KMS-11 (cell line): ENCODE measurements at regions not wholly inside any gene's neighbourhood (a gene's known extent, or its start where the extent isn't known, plus 50 kb on each side); places are given as distances from the start of the nearest gene placed in this dataset.

ENCODE experiments used
- H2AFZ ChIP-seq: fragments of 200-600 bp; sonication (generic); 2 replicates; pipeline ENCODE4 v1.6.1; 2016; ENCODE audit warnings: antibody characterized with exemption, mixed run types, low read depth
- H3K27ac ChIP-seq: fragments of 200-600 bp; sonication (generic); 2 replicates; pipeline ENCODE4 v1.6.1; 2016; ENCODE audit warnings: mild to moderate bottlenecking, mixed run types
- H3K27me3 ChIP-seq: fragments of 200-600 bp; sonication (generic); 2 replicates; pipeline ENCODE4 v1.6.1; 2017; ENCODE audit warnings: mild to moderate bottlenecking, low read depth, mixed run types, moderate library complexity; ENCODE audit not compliant: insufficient read depth
- H3K36me3 ChIP-seq: fragments of 200-600 bp; sonication (generic); 2 replicates; pipeline ENCODE4 v1.6.1; 2017; ENCODE audit warnings: mild to moderate bottlenecking, mixed run types; ENCODE audit not compliant: insufficient read depth
- H3K4me1 ChIP-seq: fragments of 200-600 bp; sonication (generic); 2 replicates; pipeline ENCODE4 v1.6.1; 2016; ENCODE audit warnings: mild to moderate bottlenecking, low read depth, mixed run types; ENCODE audit not compliant: poor library complexity, severe bottlenecking
- H3K4me2 ChIP-seq: fragments of 200-600 bp; sonication (generic); 2 replicates; pipeline ENCODE4 v1.7.0; 2016; ENCODE audit warnings: mild to moderate bottlenecking, mixed run types
- H3K4me3 ChIP-seq: fragments of 200-600 bp; sonication (generic); IDR thresholded peaks from 2 replicates; pipeline ENCODE4 v1.6.1; 2017; ENCODE audit warnings: low read depth, low read length, mixed read lengths; ENCODE audit not compliant: insufficient read depth
- H3K79me2 ChIP-seq: fragments of 200-600 bp; sonication (generic); 2 replicates; pipeline ENCODE4 v1.6.1; 2016; ENCODE audit warnings: low read depth, mixed run types; ENCODE audit not compliant: insufficient read depth
- H3K9ac ChIP-seq: fragments of 200-600 bp; sonication (generic); 2 replicates; pipeline ENCODE4 v1.6.1; 2016; ENCODE audit warnings: mild to moderate bottlenecking, mixed run types
- H4K20me1 ChIP-seq: fragments of 200-600 bp; sonication (generic); 2 replicates; pipeline ENCODE4 v1.6.1; 2016; ENCODE audit warnings: mild to moderate bottlenecking, mixed run types; ENCODE audit not compliant: insufficient read depth
- TF ChIP-seq, protein P1 (sequence below): fragments of 200-600 bp; sonication (generic); conservative IDR thresholded peaks from 2 replicates; pipeline ENCODE4 v1.6.1; 2017; ENCODE audit warnings: low read depth, mild to moderate bottlenecking, antibody characterized with exemption, low read length, moderate library complexity, mixed read lengths

DNA sequence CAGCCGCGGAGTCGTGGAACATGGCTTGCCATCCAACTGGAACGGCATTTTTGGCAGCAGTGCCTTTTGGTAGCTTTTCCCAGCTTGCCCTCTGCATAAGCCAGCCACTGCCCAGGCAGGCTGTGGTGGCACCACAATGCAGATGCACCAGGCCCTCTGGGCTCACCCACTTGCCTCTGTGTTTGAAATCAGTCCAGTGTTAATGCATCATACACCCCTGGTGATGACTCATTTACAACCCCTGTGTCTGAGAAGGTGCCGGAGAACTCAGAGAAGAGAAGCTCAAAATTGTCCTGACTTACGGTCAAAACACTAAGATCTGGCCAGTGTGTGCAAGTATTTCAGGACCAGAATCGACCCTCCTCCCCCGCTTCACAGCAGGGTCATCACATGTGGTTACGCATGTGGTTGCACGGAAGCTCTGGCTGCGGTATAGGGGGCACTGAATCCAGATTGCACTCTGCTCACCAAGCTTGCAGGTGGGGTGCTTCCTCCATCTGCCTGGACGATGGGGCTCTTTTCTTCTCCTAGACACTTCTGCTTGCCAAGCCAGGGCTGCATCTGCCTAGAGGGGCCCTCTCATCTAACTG, 66.5 kb upstream of the SMIM15 start:
- no peak overlapping the region for H2AFZ ChIP-seq
- no peaks in the 10 kb centered on the region for H3K4me1 ChIP-seq
- no peaks in the 10 kb centered on the region for H3K27me3 ChIP-seq
- no peak overlapping the region for H3K4me2 ChIP-seq
- H3K9ac ChIP-seq: no peak overlapping the region
- H4K20me1 ChIP-seq: no peaks in the 10 kb centered on the region
- H3K27ac ChIP-seq: no peak overlapping the region
- H3K36me3 ChIP-seq: no peaks in the 10 kb centered on the region
- TF ChIP-seq, protein P1, sequence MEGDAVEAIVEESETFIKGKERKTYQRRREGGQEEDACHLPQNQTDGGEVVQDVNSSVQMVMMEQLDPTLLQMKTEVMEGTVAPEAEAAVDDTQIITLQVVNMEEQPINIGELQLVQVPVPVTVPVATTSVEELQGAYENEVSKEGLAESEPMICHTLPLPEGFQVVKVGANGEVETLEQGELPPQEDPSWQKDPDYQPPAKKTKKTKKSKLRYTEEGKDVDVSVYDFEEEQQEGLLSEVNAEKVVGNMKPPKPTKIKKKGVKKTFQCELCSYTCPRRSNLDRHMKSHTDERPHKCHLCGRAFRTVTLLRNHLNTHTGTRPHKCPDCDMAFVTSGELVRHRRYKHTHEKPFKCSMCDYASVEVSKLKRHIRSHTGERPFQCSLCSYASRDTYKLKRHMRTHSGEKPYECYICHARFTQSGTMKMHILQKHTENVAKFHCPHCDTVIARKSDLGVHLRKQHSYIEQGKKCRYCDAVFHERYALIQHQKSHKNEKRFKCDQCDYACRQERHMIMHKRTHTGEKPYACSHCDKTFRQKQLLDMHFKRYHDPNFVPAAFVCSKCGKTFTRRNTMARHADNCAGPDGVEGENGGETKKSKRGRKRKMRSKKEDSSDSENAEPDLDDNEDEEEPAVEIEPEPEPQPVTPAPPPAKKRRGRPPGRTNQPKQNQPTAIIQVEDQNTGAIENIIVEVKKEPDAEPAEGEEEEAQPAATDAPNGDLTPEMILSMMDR: no peak
- H3K79me2 ChIP-seq: no peaks in the 10 kb centered on the region
- H3K4me3 ChIP-seq: no peak overlapping the region

DNA sequence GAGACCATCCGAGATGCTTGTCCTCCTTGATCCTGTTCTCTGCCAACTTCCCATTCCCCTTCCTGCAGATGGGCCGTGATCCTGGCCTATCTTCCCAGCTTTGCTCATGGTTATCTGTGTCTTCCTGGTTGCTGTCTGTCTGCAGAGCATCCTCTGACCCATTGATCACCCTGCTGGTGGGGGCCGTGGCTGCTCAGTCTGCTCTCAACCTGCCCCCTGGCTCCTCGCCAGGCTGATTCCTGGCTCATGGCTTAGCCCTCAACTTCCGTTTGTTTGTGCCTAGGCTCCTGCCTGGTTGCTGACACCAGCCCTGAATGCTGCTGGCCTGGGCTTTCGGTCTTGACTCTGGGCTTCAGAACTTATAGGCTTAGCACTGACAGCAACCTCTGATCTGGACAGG, 67.1 kb upstream of the SMIM15 start:
- H3K79me2 ChIP-seq: no peaks in the 10 kb centered on the region
- H2AFZ ChIP-seq: no peak overlapping the region
- H3K4me3 ChIP-seq: no peak overlapping the region
- H4K20me1 ChIP-seq: no peaks in the 10 kb centered on the region
- no peaks in the 10 kb centered on the region for H3K4me1 ChIP-seq
- H3K27ac ChIP-seq: no peak overlapping the region
- H3K4me2 ChIP-seq: no peak overlapping the region
- no peaks in the 10 kb centered on the region for H3K36me3 ChIP-seq
- H3K9ac ChIP-seq: no peak overlapping the region
- H3K27me3 ChIP-seq: no peaks in the 10 kb centered on the region
- TF ChIP-seq, protein P1: no peak

DNA sequence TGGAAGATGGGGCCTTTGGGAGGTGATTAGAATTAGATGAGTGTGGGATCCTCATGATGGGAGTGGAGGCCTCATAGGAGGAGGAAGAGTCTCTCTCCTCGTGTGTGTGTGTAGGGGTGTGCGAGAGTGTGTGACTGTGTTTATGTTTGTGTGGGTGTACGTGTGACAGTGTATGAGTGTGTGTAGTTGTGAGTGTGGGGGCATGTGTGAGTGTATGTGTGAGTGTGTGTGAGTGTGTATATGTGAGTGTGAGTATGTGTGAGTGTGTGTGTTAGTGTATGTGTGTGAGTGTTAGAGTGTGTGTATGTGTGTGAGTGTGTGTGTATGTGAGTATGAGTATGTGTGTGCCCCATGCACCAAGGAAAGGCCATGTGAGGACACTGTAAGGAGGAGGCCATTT, 68.2 kb upstream of the SMIM15 start:
- no peak overlapping the region for H3K4me3 ChIP-seq
- no peaks in the 10 kb centered on the region for H3K27me3 ChIP-seq
- H3K4me1 ChIP-seq: no peaks in the 10 kb centered on the region
- TF ChIP-seq, protein P1: no peak
- no peak overlapping the region for H3K4me2 ChIP-seq
- no peak overlapping the region for H2AFZ ChIP-seq
- H3K79me2 ChIP-seq: no peaks in the 10 kb centered on the region
- H3K9ac ChIP-seq: no peak overlapping the region
- H3K36me3 ChIP-seq: peaks cover 5% of the 10 kb centered on the region; the same call in 1 of the 2 replicates
- H3K27ac ChIP-seq: no peak overlapping the region
- H4K20me1 ChIP-seq: no peaks in the 10 kb centered on the region

DNA sequence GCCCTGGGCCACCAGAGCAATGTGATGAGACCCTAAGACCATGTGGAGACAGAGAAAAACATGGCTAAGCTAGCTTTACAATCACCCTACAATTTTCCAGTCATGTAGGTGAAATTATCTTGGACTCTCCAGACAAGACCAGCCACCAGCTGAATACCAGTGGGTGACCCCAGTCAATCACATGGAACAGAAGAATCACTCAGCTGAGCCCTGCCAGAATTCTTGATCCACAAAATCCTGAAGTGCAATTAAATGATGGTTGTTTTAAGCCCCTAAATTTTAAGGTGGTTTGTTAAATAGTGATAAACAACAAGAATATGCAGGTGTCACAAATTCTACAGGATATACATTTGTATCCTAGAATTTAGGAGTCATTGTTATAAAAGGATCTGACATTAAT, 69.5 kb upstream of the SMIM15 start:
- Histone ChIP-seq H3K27ac (no peak overlapping the region), H3K4me3 (no peak overlapping the region), H3K27me3 (no peaks in the 10 kb centered on the region), H2AFZ (no peak overlapping the region), H3K36me3 (peaks cover 5% of the 10 kb centered on the region; the same call in 1 of the 2 replicates), H4K20me1 (no peaks in the 10 kb centered on the region), H3K4me2 (no peak overlapping the region), H3K4me1 (no peaks in the 10 kb centered on the region), H3K9ac (no peak overlapping the region), H3K79me2 (no peaks in the 10 kb centered on the region)
- TF ChIP-seq, protein P1: no peak
